ENCODE measurements at regions not wholly inside any gene's neighbourhood (a gene's known extent, or its start where the extent isn't known, plus 50 kb on each side); places are given as distances from the start of the nearest gene placed in this dataset.

DNA sequence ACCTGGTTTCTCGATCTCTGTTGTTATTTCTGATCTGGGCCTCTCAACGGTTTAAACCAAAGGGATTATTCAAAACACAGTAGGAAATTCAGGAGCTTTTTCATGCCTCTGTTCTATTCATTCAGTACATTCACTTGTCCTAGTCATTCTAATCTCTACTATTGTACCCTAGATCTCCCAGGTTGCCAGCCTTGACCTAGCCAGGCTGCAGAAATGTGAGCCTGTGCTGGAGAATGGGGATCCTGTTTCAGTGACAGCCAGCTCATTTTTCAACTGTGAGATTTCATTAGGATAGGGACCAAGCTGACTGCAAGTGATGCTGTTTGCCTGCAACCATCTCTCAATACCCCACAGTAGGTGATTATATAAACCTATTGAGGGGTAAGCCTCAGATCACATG, 186.2 kb downstream of the CMPK2 start:
- DNase-seq, result no peak

DNA sequence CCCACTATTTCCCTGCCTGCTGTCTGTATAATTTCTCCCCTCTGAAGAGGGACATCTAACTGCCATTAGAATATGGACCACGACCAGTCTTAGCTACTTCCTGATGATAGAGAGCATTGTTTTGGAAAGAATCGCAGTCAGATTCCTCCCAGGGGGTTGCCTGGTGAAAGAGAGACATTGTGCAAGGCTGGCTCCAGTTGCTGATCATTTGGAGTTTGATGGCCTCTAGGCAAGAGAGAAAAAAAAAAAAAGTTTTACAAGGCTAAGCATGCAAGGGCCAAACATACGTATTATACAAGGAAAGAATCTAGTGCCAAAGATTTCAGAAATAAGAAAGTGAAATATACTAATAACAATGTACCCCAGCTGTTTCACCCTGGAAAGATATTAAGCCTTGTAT, 182.2 kb downstream of the CMPK2 start:
- DNase-seq, result no peak

DNA sequence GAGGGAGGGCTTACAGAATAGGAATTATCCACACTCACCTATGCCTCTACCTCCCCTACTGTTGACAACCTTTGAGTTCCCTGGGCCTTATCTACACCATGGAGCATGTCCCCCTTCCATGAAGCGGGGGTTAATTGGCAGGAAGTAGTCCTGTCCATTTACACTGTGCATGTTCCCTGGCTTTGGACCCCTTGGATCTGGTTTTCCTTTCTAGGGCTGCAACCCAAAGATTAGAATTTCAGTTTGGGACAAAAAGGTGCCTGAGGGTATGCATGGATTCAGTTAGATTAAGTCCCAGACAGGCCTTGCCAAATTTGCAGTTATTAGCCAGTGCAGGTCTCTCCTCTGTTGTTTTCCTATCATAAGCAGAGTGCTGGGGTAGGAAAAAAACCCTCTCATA, 180.3 kb downstream of the CMPK2 start:
- DNase-seq, result no peak

DNA sequence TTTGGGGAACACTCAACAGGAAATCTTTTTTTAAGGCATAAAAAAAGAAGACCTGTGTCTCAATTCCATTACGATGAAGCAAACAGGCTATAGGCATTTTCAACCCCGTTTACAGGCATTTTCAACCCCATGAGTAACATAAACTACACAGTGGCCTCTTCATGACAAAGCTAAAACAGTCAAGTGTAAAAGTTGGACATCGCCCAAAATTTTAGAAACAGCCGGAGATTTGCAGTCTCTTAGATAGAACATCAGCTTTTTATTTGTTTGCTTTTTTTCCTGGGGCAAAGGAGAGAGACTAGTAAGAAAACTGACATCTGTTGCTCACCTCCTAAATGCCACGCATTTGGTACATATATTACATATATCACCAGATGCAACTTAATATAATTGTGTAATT, 173.7 kb downstream of the CMPK2 start:
- no peak for DNase-seq

DNA sequence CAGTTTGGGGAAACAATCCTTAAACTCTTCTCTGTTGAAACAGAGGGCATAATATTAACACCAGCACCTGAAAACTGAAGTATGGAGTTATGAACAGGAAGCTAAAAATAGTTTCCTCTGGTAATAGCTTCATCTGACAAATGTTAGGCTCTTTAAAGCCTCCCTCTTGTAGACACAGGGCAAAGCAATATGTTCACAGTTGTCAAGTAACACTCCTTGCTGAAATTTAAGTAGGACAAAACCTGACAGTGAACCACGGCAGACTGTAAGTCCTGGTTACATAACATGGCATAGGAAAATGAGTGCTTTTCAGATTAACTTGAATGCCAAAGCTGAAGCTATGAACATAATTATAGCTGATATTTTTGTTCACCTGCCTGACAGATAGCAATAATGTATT, 172.9 kb downstream of the CMPK2 start:
- no peak for DNase-seq

DNA sequence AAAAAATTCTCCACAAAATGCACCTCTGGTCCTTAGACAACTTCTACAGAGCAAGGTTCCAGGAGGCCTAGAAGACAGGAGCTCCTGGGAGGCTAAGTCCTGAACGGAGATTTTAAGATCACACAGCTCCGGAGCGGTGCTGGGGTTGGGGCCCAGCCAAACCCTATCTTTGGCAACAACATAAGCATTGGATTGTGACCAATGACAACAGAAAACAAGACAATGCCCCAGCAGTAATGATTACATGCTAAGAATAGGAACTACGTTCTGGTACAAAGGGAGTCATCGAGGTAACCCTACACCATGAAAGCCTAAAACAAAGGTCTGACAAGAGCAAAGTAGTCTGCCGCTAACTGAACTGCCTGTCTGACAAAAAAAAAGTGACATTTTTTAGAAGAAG, 171.2 kb downstream of the CMPK2 start:
- no peak for DNase-seq

DNA sequence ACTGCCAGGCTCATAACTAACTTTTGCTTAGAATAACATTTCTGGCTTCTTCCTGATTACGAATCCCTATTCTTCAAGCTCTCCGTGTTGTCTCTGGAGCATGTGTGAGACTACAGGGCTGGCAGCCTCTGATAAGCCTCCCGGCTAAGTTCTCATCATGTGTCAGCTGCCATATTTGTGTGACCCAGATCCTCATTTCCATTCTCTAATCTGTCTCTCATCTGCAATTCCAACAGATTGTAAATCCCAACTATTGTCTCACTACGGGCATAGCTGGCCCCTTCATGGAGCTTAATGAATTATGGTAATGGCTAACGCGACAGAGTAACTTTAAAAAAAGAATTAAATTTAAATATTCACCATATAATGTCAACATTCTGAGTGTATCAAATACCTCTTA, 165.4 kb downstream of the CMPK2 start:
- no peak for DNase-seq

DNA sequence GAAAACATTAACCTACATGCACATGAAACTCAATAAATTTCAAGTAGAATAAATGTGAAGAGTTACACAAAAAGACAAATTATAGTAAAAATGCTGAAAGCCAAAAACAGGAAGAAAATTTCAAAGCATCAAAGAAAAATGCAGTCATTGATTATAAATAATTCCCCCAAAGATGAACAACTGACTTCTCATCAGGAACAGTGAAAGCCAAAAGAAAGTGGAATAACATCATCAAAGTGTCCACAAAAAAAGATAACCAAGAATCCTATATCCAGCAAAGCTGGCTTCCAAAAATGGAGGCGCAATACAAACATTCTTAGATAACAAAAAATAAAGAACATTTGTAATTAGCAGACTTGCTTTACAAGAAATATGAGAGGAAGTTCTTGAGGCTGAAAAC, 161.6 kb downstream of the CMPK2 start:
- DNase-seq, result no peak

DNA sequence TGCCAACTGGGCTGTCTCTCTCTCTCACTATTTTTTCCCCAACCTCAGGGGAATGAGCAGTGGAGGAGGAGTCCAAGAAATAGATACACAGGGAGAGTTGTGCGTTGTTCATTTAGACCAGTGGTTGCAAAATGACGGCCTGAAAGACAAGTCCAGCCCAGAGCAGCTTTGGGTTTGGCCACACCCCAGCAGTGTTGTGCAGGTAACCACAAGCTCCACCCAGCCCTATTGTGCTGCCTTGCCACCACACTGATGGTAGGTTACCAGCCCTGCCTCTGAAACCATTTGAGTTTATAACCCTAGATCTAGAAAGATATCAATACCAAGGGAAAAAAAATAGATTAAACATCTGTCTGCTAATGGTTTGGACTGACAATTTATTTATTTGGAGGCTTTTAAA, 144.3 kb downstream of the CMPK2 start:
- DNase-seq, result no peak

DNA sequence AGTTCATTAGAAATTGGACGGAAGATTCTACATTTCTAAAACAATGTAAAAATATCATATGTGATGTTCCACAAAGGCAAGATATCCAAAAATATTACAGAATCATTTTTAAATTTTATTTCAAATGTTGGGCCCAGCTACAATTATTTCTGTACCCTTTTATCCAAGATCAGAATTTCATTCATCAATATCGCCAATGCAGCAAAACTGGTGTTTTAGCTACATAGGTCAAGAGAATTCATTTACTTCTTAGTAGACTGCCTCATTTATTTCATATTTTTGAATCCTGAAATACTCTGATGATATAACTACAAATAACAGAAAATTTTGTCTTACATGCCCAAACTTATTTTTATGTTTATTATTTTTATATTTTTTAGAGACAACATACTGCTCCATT, 143.1 kb downstream of the CMPK2 start:
- no peak for DNase-seq

DNA sequence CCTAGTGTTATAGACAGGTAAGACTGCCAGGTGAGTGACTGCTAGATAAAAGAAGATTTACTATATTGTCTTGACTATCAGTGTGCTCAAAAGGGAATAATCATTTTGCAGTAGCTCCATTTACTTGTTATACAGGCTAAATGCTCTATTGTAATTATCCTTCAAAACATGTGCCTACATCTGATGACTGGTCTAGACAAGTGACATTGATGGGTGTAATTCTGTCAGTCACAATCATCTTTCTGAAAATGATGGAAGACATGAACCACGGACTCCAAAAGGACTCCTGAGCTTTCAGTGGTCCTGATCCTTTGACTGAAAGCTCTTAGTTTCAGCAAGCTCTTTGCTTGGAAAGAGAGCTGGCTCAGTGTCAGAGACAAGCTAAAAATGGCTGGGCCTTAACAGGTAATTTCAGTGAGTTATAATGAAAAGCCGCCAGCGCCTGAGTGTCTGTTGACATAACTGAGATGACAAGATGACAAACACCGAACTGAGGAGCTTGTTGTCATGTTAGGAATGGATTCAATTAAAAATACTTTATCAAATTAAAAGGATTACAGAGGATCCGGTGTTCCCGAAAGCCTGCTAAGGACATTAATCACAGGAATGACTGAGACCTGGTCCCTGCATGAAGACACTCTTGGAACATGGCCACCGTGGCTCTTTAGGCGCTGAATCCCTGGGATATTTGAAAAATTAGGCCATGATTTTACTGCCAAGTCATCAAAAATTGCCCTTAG, 141.7 kb downstream of the CMPK2 start:
- DNase-seq, result no peak

DNA sequence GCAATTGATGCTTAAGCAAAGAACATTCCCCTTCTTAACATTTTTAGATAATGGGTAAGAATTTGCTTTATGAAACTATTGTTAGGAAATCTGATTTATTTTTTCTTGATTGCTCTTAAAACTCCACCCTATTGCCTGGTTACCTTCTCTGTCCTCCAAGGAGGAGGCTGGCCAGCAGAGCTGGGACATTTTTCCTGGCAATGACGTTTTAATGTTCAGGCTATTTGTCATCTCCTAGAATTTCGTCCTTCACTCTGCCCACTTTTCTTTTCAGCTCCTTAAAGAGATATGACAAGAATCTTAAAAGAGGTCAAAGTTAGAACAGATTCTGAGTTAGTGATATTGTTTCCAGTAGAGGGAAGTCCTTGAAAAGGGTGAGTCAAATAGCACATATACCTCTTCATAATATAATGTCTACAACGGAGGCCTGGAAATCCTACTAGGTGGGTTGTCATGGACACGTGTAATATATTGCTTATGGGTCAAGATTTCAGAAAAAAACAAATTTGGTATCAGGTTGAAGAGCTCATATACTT, 141.0 kb downstream of the CMPK2 start:
- DNase-seq, result no peak

DNA sequence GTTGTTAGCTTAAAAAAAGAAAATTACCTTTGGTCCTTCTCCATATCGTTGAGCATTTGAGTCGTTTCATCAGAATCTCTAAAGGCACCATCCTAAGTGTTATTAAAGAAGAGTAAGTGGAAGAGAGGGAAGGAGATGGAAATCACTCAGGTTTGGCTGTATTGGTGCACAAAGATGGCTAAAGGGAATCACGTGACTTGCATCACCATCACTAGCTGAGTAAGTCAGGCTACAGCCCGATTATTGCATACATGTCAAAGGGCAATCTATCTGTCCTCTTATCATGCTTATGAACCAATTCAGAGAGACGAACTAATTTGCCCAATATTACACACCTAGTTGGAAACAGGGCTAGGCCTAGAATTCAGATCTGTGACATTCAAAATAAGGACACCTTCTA, 137.6 kb downstream of the CMPK2 start:
- no peak for DNase-seq

DNA sequence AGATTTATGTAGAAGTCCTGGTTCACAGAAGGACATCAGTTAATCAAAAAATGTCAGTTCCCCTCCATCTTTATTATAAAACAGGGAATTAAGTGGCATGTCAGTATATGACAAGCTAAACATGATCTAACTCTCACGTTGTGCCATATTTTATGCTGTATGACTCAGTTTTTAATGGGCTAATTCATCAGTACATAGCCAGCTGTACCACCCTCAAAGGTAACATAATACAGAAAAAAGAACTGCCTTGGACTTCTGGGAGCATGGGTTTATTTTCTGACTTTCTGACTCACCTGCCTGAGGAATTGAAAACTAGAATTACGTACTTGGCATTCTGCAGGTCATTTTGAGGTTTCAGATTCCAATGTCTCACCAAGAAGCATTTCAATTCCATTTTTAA, 135.7 kb downstream of the CMPK2 start:
- no peak for DNase-seq

DNA sequence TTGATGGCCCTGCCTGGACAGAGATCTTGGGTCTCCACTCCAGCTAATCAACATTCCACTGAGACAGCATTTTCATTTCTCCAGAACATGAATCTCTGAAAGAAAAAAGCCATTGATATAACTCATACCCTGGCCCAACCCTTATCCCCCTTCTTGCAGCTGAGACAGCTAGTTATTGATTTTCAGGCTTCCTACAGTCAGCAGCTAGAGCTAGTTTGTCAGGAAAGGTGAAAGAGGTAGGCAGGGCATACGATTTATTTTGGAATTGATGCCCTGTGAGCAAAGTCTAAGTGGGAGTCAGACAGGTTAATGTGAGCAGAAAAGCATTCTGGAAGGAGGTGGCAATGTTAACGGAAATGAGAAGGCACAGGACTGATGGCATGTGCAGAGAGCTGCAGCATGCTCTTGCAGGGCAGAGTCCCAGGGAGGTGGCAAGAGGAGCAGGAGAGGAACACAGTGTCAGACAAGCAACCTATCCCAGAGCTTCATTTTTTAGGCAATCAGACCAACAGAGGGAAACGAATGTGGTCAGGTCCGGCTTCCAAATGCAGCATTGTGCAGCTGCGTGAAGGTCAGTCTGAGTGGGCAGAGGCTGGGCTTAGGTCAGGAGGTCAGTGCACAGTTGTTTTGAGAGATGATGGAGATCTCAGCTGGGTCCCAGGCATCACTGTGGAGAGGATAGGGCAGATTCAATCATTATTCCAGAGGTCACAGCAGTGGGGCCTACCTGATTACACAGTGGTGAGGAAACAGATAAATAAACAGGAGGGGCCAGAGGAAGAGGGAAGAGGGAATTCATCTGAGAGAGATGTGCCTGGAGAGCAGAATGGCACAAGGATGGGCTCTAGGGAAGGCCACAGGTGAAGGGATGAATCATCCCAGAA, 134.8 kb downstream of the CMPK2 start:
- DNase-seq, result no peak

DNA sequence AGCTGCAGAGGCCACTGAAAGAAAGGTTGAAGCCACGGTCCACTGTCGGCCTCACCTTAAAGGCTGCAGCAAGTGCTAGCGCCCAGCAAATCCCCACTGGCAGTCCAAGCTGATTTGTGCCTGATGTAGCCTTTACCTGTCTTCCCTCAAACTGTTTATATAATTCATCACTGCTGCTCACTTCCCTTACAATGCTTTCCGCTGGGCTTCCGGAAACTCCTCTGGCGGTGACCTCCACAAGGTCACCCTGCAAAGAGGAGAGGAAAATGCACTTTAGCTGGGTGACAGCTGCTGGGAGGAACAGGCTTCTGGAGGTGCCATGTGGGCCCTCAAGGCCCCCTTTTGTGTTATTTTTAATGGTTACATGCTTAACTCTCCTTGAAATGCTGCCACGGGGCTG, 126.2 kb downstream of the CMPK2 start:
- DNase-seq, result no peak

DNA sequence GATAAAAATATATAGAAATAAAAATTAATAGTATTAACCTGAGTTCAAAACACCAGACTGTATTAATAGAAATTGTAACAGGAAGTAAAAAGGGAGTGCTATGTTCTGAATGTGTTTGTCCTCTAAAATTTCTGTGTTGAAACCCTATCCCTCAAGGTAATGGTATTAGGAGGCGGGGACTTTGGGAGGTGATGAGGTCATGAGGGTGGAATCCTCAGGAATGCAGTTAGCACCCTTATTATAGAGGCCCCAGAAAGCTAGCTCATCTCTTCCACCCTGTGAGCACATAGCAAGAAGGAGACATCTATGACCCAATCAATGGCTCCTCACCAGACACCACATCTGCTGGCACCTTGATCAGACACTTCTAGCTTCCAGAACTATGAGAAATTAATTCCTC, 124.5 kb downstream of the CMPK2 start:
- DNase-seq, result no peak

DNA sequence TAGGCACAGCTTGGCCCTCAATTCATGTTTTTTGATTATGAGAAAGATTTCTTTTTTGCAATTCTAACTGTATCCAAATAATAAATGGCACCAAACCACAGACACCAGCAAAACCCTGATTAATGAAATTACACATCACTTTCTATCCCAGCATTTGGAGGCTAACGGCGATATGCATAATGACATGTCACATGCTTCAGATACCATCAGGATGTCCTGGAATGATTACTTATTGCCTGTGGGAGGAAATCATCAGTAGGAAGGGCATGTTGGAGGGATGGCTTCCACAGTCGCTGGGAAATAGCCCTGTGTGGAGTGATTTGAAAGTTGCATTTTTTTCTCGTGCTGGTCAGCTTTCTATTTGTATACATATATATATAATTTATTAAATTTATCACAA, 121.7 kb downstream of the CMPK2 start:
- DNase-seq, result no peak

DNA sequence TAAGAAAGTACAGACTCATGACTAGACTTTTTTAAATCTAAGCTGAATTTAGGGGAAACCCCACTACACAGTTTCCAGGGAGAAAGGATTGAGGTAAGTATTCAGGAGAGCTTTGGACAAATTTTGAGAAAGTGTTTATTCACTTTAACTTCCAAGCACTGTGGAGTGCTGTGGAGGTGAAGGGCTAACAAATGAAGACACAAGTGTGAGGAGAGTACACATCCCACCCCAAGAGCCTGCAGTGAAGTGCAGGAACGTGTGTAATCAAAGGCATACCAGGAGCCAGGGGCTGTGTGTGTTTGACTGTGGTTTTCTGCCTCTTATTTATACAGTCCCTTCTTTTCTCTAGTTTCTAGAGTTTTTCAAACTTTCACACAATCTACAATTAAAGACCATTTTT, 118.3 kb downstream of the CMPK2 start:
- no peak for DNase-seq

DNA sequence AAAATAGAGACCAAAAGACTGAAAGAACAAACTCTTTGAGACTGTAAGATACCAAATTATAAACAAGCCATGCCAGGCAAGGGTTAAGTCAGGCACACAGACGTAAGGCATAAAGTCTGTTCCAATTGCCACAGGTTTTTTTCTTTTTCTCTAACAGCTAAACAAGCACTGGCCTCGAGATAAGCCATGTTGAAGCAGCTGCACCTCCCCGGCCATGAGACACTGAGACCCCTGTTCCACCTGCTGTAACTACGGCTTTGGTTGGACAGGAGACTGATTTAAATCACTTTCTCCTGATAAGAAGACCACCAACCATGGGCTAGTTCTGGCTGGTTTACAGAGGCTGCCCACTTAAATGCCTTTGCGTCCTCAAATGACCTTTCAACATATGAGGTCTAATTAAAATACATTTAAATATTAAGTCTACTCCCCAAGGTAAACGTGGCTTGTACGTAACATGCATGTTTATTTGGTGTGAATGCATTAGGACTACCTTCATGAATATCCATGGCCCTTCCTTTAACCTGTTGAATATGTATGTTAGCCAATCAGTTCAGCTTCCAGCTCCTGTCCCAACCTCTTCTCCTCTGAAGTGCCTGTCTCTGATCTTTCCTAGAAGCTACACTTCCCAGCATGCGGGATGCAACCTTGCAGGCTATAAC, 117.2 kb downstream of the CMPK2 start:
- DNase-seq, result no peak

DNA sequence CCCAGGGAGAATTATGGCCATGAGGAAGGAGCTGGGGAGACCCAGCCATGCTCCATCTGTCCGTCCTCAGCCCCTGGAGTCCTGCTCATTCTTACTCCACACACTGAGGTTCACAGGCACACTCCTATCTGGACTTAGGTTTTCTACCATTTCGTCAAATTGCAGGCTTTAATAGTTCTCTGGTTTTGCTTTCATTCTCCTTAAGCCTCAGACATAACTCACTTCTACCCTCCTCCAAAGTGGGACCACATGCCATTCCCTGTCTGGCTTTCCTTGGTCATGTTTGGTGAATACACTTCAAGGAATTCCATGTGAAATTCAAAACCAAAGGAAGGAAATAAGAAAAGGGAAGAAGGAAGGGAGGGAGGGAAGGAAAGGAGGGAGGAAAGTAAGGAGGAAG, 115.7 kb downstream of the CMPK2 start:
- no peak for DNase-seq

DNA sequence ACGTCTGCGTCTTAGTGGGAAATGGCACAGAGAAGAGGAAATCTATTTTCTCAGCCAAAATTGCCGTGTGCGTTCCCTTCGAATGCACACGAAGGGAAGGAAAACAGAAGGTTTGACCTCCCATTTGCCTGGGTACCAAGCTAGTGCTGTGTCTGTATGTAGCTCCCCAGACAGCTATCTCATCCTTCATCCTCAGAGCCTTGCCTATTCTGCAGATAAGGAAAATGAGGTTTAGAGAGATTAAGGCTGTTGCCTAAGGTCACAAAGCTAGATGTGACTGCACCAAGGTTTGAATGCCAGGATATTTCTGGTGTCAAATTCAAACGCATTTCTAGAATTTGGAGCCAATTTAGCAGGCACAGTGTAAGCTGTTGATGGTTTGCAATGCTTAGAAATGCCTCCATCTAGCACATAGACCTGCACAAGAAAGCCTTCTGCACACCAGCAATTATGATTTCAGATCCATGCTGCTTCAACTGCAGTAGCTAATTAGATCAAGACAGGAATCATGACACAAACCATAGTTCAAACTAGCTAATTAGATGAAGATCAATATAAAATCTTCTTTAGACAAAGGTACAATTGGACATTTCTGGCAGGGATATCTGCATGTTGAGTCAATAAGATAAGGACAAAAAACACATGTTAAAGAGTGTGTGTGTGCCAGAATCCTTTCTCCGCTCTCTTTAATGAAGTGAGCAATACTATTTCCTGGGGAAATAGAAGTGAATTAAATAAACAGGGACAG, 115.1 kb downstream of the CMPK2 start:
- peak; percentile 30 for DNase-seq

DNA sequence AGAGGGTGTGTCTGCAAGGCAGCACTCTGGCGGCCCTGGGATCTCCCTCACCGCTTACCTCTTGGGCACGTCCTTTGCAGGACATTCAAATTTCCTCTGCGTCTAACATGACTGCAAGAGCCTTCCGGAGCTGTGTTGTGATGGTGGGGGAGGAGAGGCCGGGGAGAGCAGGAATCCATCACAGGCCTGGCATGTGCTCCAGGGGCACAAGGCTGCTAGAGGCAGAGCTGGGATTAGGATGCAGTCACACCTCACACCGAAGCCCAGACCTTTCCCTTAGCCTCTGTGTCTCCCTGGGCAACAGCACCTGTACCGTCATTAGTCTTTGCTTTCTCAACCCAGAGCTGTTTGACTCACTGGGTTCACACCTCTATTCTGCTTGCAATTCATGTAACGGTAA, 111.3 kb downstream of the CMPK2 start:
- no peak for DNase-seq

All from hematopoietic multipotent progenitor cell treated with erythropoietin and hydrocortisone succinate and interleukin-3 and kit ligand, for 4 days (in vitro differentiated cells).